ENCODE measurements at regions not wholly inside any gene's neighbourhood (a gene's known extent, or its start where the extent isn't known, plus 50 kb on each side); places are given as distances from the start of the nearest gene placed in this dataset.

DNA sequence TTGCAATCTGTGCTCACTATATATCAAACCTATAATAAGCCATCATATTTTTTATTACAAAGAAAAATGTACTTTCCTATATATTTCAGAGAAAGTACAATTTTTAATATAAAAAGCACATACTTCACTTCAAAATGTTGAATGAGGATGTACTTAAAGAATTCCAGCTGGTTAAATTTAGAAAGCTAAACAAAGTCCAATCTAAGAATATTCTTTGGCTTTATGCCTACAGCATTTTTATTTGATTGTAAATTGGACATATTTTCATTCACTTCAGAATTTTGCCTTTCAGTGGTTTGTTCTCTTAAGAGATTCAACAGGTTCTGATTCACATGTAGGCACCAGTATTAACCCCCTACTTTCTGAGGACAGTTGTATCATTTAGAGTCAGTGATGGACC is 533.8 kb downstream of the CAAP1 start:
- TF ChIP-seq, protein P1, sequence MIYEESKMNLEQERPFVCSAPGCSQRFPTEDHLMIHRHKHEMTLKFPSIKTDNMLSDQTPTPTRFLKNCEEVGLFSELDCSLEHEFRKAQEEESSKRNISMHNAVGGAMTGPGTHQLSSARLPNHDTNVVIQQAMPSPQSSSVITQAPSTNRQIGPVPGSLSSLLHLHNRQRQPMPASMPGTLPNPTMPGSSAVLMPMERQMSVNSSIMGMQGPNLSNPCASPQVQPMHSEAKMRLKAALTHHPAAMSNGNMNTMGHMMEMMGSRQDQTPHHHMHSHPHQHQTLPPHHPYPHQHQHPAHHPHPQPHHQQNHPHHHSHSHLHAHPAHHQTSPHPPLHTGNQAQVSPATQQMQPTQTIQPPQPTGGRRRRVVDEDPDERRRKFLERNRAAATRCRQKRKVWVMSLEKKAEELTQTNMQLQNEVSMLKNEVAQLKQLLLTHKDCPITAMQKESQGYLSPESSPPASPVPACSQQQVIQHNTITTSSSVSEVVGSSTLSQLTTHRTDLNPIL (CRISPR knock-in tag; IDR thresholded peaks at IDR 0.05; ENCODE audit: low read depth), result no peak
- TF ChIP-seq ZNF8 (CRISPR knock-in tag; IDR thresholded peaks at IDR 0.05) (no peak), TOX (CRISPR knock-in tag; IDR thresholded peaks at IDR 0.05; ENCODE audit: borderline replicate concordance) (no peak), ESRRG (CRISPR knock-in tag; IDR thresholded peaks at IDR 0.05) (no peak), ISL1 (CRISPR knock-in tag; IDR thresholded peaks at IDR 0.05) (no peak), ZC3H10 (CRISPR knock-in tag; IDR thresholded peaks at IDR 0.05) (no peak), ZFP3 (CRISPR knock-in tag; IDR thresholded peaks at IDR 0.05) (no peak), SNAI2 (CRISPR knock-in tag; IDR thresholded peaks at IDR 0.05) (no peak), ARNTL (CRISPR knock-in tag; IDR thresholded peaks at IDR 0.05; ENCODE audit: borderline replicate concordance, low read depth) (no peak), PPARA (CRISPR knock-in tag; IDR thresholded peaks at IDR 0.05; ENCODE audit: borderline replicate concordance) (no peak), BACH2 (CRISPR knock-in tag; IDR thresholded peaks at IDR 0.05; ENCODE audit: borderline replicate concordance) (no peak), ZNF70 (CRISPR knock-in tag; IDR thresholded peaks at IDR 0.05) (no peak), GLIS3 (CRISPR knock-in tag; IDR thresholded peaks at IDR 0.05) (no peak)
- TF ChIP-seq, protein P2, sequence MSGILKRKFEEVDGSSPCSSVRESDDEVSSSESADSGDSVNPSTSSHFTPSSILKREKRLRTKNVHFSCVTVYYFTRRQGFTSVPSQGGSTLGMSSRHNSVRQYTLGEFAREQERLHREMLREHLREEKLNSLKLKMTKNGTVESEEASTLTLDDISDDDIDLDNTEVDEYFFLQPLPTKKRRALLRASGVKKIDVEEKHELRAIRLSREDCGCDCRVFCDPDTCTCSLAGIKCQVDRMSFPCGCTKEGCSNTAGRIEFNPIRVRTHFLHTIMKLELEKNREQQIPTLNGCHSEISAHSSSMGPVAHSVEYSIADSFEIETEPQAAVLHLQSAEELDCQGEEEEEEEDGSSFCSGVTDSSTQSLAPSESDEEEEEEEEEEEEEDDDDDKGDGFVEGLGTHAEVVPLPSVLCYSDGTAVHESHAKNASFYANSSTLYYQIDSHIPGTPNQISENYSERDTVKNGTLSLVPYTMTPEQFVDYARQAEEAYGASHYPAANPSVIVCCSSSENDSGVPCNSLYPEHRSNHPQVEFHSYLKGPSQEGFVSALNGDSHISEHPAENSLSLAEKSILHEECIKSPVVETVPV (CRISPR knock-in tag; IDR thresholded peaks at IDR 0.05), result no peak
- TF ChIP-seq, protein P3, sequence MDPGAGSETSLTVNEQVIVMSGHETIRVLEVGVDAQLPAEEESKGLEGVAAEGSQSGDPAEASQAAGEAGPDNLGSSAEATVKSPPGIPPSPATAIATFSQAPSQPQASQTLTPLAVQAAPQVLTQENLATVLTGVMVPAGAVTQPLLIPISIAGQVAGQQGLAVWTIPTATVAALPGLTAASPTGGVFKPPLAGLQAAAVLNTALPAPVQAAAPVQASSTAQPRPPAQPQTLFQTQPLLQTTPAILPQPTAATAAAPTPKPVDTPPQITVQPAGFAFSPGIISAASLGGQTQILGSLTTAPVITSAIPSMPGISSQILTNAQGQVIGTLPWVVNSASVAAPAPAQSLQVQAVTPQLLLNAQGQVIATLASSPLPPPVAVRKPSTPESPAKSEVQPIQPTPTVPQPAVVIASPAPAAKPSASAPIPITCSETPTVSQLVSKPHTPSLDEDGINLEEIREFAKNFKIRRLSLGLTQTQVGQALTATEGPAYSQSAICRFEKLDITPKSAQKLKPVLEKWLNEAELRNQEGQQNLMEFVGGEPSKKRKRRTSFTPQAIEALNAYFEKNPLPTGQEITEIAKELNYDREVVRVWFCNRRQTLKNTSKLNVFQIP (CRISPR knock-in tag; IDR thresholded peaks at IDR 0.05; ENCODE audit: borderline replicate concordance, low read depth), result no peak
- TF ChIP-seq, protein P4, sequence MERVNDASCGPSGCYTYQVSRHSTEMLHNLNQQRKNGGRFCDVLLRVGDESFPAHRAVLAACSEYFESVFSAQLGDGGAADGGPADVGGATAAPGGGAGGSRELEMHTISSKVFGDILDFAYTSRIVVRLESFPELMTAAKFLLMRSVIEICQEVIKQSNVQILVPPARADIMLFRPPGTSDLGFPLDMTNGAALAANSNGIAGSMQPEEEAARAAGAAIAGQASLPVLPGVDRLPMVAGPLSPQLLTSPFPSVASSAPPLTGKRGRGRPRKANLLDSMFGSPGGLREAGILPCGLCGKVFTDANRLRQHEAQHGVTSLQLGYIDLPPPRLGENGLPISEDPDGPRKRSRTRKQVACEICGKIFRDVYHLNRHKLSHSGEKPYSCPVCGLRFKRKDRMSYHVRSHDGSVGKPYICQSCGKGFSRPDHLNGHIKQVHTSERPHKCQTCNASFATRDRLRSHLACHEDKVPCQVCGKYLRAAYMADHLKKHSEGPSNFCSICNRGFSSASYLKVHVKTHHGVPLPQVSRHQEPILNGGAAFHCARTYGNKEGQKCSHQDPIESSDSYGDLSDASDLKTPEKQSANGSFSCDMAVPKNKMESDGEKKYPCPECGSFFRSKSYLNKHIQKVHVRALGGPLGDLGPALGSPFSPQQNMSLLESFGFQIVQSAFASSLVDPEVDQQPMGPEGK (CRISPR knock-in tag; IDR thresholded peaks at IDR 0.05; ENCODE audit: borderline replicate concordance), result no peak
- ATAC-seq, result no peak

DNA sequence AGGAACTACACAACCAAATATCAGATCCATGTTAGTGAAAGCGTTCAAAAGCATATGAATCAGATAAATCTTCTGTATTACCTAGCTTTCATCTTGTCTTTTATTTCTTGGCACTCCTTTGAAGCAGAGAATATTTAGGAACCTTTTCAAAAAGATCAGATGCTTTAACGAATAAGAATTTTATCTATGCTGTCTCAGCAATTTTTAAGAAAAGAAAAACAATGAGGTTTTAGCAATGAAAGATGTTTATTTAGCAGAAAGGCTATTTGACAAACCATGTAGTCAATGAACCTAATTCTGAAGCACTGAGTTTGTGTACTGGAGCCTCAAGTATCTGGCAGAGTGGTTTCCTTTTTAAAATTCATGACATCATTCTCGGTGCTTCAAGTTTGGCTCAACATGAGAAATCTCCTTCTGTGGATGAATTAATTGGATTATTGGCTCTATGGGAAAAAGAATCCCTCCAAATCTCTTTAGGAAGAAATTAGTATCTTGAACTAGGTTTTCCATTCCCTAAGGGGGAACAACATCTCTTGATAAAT is 534.7 kb downstream of the CAAP1 start:
- ATAC-seq, result no peak
- TF ChIP-seq, protein P4 (CRISPR knock-in tag; IDR thresholded peaks at IDR 0.05; ENCODE audit: borderline replicate concordance), result no peak
- no peak for TF ChIP-seq ZFP30 (CRISPR knock-in tag; IDR thresholded peaks at IDR 0.05)
- no peak for TF ChIP-seq ZFP3 (CRISPR knock-in tag; IDR thresholded peaks at IDR 0.05)

DNA sequence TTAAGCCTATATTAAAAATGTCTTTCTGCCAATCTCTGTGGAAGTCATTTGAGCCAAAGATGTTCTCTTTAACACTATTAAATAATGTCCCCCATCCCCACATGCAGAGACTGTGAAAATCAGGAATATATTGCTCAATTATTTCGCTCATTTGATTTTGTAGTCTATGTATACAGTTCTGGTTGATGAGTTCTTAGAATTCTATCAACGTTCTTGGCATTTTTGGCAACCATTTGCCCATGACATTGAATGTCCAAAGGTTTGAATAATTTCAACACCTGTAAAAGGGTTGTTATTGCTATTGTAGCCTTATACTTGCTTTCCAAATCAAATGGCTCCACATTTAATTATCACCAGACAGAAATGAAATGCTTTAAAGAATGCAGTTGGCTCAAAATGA is 536.1 kb downstream of the CAAP1 start:
- TF ChIP-seq ZNF70 (CRISPR knock-in tag; IDR thresholded peaks at IDR 0.05), result no peak
- no peak for TF ChIP-seq TOX (CRISPR knock-in tag; IDR thresholded peaks at IDR 0.05; ENCODE audit: borderline replicate concordance)
- TF ChIP-seq PPARA (CRISPR knock-in tag; IDR thresholded peaks at IDR 0.05; ENCODE audit: borderline replicate concordance), result no peak
- no peak for TF ChIP-seq BACH2 (CRISPR knock-in tag; IDR thresholded peaks at IDR 0.05; ENCODE audit: borderline replicate concordance)
- TF ChIP-seq CSDC2 (CRISPR knock-in tag; IDR thresholded peaks at IDR 0.05), result no peak
- TF ChIP-seq ZNF565 (CRISPR knock-in tag; conservative IDR thresholded peaks at IDR 0.05; ENCODE audit: low read depth), result no peak
- no peak for TF ChIP-seq ZNF8 (CRISPR knock-in tag; IDR thresholded peaks at IDR 0.05)
- TF ChIP-seq ESRRG (CRISPR knock-in tag; IDR thresholded peaks at IDR 0.05), result no peak
- no peak for TF ChIP-seq TCF4 (CRISPR knock-in tag; IDR thresholded peaks at IDR 0.05; ENCODE audit: borderline replicate concordance)
- TF ChIP-seq, protein P5, sequence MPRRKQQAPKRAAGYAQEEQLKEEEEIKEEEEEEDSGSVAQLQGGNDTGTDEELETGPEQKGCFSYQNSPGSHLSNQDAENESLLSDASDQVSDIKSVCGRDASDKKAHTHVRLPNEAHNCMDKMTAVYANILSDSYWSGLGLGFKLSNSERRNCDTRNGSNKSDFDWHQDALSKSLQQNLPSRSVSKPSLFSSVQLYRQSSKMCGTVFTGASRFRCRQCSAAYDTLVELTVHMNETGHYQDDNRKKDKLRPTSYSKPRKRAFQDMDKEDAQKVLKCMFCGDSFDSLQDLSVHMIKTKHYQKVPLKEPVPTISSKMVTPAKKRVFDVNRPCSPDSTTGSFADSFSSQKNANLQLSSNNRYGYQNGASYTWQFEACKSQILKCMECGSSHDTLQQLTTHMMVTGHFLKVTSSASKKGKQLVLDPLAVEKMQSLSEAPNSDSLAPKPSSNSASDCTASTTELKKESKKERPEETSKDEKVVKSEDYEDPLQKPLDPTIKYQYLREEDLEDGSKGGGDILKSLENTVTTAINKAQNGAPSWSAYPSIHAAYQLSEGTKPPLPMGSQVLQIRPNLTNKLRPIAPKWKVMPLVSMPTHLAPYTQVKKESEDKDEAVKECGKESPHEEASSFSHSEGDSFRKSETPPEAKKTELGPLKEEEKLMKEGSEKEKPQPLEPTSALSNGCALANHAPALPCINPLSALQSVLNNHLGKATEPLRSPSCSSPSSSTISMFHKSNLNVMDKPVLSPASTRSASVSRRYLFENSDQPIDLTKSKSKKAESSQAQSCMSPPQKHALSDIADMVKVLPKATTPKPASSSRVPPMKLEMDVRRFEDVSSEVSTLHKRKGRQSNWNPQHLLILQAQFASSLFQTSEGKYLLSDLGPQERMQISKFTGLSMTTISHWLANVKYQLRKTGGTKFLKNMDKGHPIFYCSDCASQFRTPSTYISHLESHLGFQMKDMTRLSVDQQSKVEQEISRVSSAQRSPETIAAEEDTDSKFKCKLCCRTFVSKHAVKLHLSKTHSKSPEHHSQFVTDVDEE (CRISPR knock-in tag; IDR thresholded peaks at IDR 0.05), result no peak
- no peak for TF ChIP-seq ZFP3 (CRISPR knock-in tag; IDR thresholded peaks at IDR 0.05)
- TF ChIP-seq ZFP30 (CRISPR knock-in tag; IDR thresholded peaks at IDR 0.05), result no peak
- ATAC-seq, result no peak

All from SK-N-SH treated with all-trans-retinoic acid at 6 μM for 48 hours (cell line).